GM20000 (cell line): ENCODE measurements at regions not wholly inside any gene's neighbourhood (a gene's known extent, or its start where the extent isn't known, plus 50 kb on each side); places are given as distances from the start of the nearest gene placed in this dataset.
"Not testable (repeated sequence)": the region's sequence is repeated elsewhere in the genome, so short reads cannot be mapped to it uniquely, and the experiment has no call there.

ENCODE experiments used
- DNase-seq: peaks from one replicate; pipeline ENCODE4 v3.0.0; 2012; ENCODE audit warnings: low spot score
- CTCF ChIP-seq: IDR thresholded peaks from 2 replicates; pipeline ENCODE4 v1.5.1; 2012; ENCODE audit warnings: mild to moderate bottlenecking, control low read depth; ENCODE audit errors: extremely low read depth, missing control alignments

- no peak for TF ChIP-seq CTCF
- no peak for DNase-seq
These were observed 183.4 kb downstream of the KIT start for GRCh38 chr4:54840992-54841768.

GRCh38 chr4:54840430-54840829 lies 182.7 kb downstream of the KIT start:
- no peak for TF ChIP-seq CTCF
- DNase-seq: no peak

- no peak for DNase-seq
- TF ChIP-seq CTCF: no peak
These were observed 180.5 kb downstream of the KIT start for GRCh38 chr4:54838301-54838700.

- no peak for TF ChIP-seq CTCF
- no peak for DNase-seq
These were observed 179.9 kb downstream of the KIT start for GRCh38 chr4:54837576-54838140.

- not testable (repeated sequence) for DNase-seq
These were observed 170.6 kb downstream of the KIT start for GRCh38 chr4:54828361-54828760.

- TF ChIP-seq CTCF: no peak
- no peak for DNase-seq
These were observed 165.9 kb downstream of the KIT start for GRCh38 chr4:54823616-54824015.

GRCh38 chr4:54819034-54819433 lies 161.3 kb downstream of the KIT start:
- DNase-seq: no peak

More at GRCh38 chr4:54819034-54819433, 161.3 kb downstream of the KIT start:
- TF ChIP-seq CTCF: no peak
